ENCODE measurements at regions not wholly inside any gene's neighbourhood (a gene's known extent, or its start where the extent isn't known, plus 50 kb on each side); places are given as distances from the start of the nearest gene placed in this dataset.

- Histone ChIP-seq H3K27ac (ENCODE audit: control insufficient read depth, insufficient read depth, low read length) (no peak overlapping the region), H3K4me1 (ENCODE audit: control insufficient read depth, extremely low read depth, insufficient read depth, low read length) (no peaks in the 10 kb centered on the region), H3K27me3 (ENCODE audit: control insufficient read depth, extremely low read depth, insufficient read depth, low read length) (no peaks in the 10 kb centered on the region), H3K79me2 (ENCODE audit: control insufficient read depth, insufficient read depth, low read length) (no peaks in the 10 kb centered on the region), H3K9ac (ENCODE audit: control insufficient read depth, extremely low read depth, insufficient read depth, low read length) (no peak overlapping the region), H3K9me3 (ENCODE audit: control insufficient read depth, low read depth, low read length) (peaks cover 7% of the 10 kb centered on the region), H4K20me1 (ENCODE audit: control insufficient read depth, extremely low read depth, insufficient read depth, low read length) (no peaks in the 10 kb centered on the region), H3K36me3 (ENCODE audit: control insufficient read depth in 2 of 2, extremely low read depth in 1 of 2, insufficient read depth in 2 of 2, low read length in 2 of 2) (no peaks in the 10 kb centered on the region), H3K4me3 (ENCODE audit: control insufficient read depth in 2 of 3, extremely low read depth in 1 of 3, insufficient read depth in 2 of 3, low read depth in 1 of 3, low read length in 3 of 3) (no peak overlapping the region), H3K9me1 (ENCODE audit: control insufficient read depth, extremely low read depth, insufficient read depth, low read length) (no peaks in the 10 kb centered on the region), H2AFZ (ENCODE audit: control insufficient read depth, low read length) (no peak overlapping the region), H3K4me2 (ENCODE audit: control insufficient read depth, extremely low read depth, insufficient read depth, low read depth, low read length) (no peak overlapping the region)
- dilution Hi-C loops (cut with MboI; ENCODE audit: extremely low pct_ligation_motif_present, low sequenced_read_pairs): no loop called here
- FAIRE-seq (no peak), DNase-seq (ENCODE audit: low read depth, low spot score) (no peak)
- TF ChIP-seq EZH2 (IDR thresholded peaks at IDR 0.05; ENCODE audit: low read length) (no peak), CTCF (optimal IDR thresholded peaks at IDR 0.05 in 1 of 3, IDR thresholded peaks at IDR 0.05 in 1 of 3, conservative IDR thresholded peaks at IDR 0.05 in 1 of 3; ENCODE audit: extremely low read depth in 1 of 3, insufficient read depth in 2 of 3, low read length in 3 of 3) (no peak)
Observed at GRCh38 chr6:92893741-92894140, 525.6 kb downstream of the EPHA7 start.

DNA sequence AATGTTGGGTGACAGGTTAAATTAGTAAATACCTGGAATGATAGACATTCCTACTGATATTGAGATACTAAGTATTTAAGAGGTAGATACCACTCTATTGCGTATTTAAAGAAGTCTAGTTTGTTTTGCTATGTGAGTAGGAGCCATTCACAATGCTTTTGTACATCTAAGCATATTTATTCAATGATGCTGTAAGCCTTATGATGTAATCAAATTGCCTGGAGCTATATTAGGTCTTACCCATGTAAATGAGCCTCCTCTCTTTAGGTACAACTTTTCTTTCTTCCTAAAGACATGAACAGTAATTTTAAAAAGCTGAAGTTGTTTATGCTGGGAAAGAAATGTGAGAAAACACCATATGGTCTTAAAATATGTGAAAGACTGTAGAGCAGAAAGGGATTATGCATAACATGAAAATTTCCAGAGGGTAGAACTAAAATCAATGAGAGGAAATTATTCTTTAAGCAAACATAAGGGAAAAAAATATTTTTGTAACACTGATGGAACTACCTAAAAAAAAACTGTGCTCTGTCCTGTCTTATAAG, 526.7 kb downstream of the EPHA7 start:
- dilution Hi-C loops (cut with MboI; ENCODE audit: extremely low pct_ligation_motif_present, low sequenced_read_pairs): no loop called here
- no peak for DNase-seq (ENCODE audit: low read depth, low spot score)

More for the DNA sequence above, 526.7 kb downstream of the EPHA7 start:
- no peak for FAIRE-seq
- no peak overlapping the region for H3K4me3 ChIP-seq (ENCODE audit: control insufficient read depth in 2 of 3, extremely low read depth in 1 of 3, insufficient read depth in 2 of 3, low read depth in 1 of 3, low read length in 3 of 3)
- no peaks in the 10 kb centered on the region for H3K4me1 ChIP-seq (ENCODE audit: control insufficient read depth, extremely low read depth, insufficient read depth, low read length)
- no peaks in the 10 kb centered on the region for H3K36me3 ChIP-seq (ENCODE audit: control insufficient read depth in 2 of 2, extremely low read depth in 1 of 2, insufficient read depth in 2 of 2, low read length in 2 of 2)
- H3K79me2 ChIP-seq (ENCODE audit: control insufficient read depth, insufficient read depth, low read length): no peaks in the 10 kb centered on the region
- no peak overlapping the region for H3K9ac ChIP-seq (ENCODE audit: control insufficient read depth, extremely low read depth, insufficient read depth, low read length)
- H4K20me1 ChIP-seq (ENCODE audit: control insufficient read depth, extremely low read depth, insufficient read depth, low read length): no peaks in the 10 kb centered on the region
- no peak overlapping the region for H2AFZ ChIP-seq (ENCODE audit: control insufficient read depth, low read length)
- H3K4me2 ChIP-seq (ENCODE audit: control insufficient read depth, extremely low read depth, insufficient read depth, low read depth, low read length): no peak overlapping the region
- H3K27ac ChIP-seq (ENCODE audit: control insufficient read depth, insufficient read depth, low read length): no peak overlapping the region
- H3K9me1 ChIP-seq (ENCODE audit: control insufficient read depth, extremely low read depth, insufficient read depth, low read length): no peaks in the 10 kb centered on the region
- H3K9me3 ChIP-seq (ENCODE audit: control insufficient read depth, low read depth, low read length): peaks cover 7% of the 10 kb centered on the region
- no peak for TF ChIP-seq EZH2 (IDR thresholded peaks at IDR 0.05; ENCODE audit: low read length)
- no peak for TF ChIP-seq CTCF (optimal IDR thresholded peaks at IDR 0.05 in 1 of 3, IDR thresholded peaks at IDR 0.05 in 1 of 3, conservative IDR thresholded peaks at IDR 0.05 in 1 of 3; ENCODE audit: extremely low read depth in 1 of 3, insufficient read depth in 2 of 3, low read length in 3 of 3)
- no peaks in the 10 kb centered on the region for H3K27me3 ChIP-seq (ENCODE audit: control insufficient read depth, extremely low read depth, insufficient read depth, low read length)

Data from keratinocyte (primary cell).